Mesenteric fat pad (tissue), 1 donor: ENCODE measurements at regions not wholly inside any gene's neighbourhood (a gene's known extent, or its start where the extent isn't known, plus 50 kb on each side); places are given as distances from the start of the nearest gene placed in this dataset.
"Not testable (repeated sequence)": the region's sequence is repeated elsewhere in the genome, so short reads cannot be mapped to it uniquely, and the experiment has no call there.

Experiments
- DNase-seq: peaks from one replicate; pipeline ENCODE4 v3.0.0-alpha.2; 2020; ENCODE audit warnings: low spot score
- donor health status: DM: yes; HTN: yes; CAD: no.

DNA sequence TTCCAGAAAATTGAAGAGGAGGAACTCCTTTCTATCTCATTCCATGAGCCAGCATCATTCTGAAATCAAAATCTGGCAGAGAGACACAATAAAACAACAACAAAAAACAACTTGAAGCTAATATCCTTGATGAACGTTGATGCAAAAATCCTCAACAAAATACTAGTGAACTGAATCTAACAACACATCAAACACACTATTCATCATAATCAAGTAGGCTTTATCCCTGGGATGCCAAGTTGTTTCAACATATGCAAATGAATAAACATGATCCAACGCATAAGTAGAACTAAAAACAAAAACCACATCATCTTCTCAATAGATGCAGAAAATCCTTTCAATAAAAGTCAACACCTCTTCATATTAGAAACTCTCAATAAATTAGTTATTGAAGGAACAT is 335.3 kb upstream of the BRINP3 start:
- DNase-seq = no peak

- no peak for DNase-seq
These were observed 354.8 kb upstream of the BRINP3 start for GRCh38 chr1:190832511-190832910.

- no peak for DNase-seq
These were observed 358.0 kb upstream of the BRINP3 start for GRCh38 chr1:190835658-190836057.

DNA sequence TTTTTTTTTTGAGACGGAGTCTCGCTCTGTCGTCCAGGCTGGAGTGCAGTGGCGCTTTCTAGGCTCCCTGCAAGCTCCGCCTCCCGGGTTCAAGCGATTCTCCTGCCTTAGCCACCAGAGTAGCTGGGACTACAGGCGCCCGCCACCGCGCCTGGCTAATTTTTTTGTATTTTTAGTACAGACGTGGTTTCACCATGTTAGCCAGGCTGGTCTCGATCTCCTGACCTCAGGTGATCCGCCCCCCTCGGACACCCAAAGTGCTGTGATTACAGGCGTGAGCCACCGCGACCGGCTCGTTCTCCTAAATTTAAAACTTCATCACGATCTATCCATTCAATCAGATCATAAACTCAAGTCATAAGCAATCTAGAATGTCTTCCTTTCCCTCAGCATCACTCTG is 359.5 kb upstream of the BRINP3 start:
- DNase-seq = not testable (repeated sequence)

- DNase-seq = no peak
These were observed 360.2 kb upstream of the BRINP3 start for GRCh38 chr1:190837888-190838287.

DNA sequence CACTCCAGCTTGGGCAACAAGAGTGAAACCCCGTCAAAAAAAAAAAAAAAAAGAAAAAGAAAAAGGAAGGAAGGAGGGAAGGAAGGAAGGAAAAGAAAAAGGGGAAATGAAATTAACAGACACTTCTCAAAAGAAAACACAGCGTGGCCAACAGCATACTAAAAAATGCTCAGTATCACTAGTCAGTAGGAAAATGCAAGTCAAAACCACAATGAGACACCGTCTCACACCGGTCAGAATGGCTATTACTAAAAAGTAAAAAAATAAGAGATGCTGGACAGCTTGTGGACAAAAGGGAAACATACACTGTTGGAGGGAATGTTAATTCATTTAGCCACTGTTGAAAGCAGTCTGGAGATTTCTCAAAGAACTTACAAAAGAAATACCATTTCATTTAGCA is 369.5 kb upstream of the BRINP3 start:
- no peak for DNase-seq

DNA sequence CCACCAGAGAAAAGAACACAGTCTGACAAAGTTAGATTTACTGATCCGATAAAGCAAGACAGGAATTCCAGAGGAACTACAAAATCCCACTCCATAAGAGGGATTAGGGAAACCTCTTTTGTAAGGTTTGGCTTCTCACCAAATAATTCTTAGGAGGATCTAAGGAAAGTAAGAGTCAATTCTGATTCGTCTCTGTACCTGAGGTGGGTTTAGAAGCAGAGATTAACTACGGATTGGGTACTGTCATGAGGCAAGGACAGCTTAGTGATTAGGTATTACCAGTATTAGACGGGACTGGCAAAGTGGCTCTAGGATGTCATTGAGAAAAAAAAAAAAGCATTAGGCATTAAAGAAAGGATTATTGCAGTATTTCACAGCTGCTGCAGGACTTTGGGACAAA is 371.7 kb upstream of the BRINP3 start:
- DNase-seq = no peak

GRCh38 chr1:190852611-190853010 is 374.9 kb upstream of the BRINP3 start:
- no peak for DNase-seq

DNA sequence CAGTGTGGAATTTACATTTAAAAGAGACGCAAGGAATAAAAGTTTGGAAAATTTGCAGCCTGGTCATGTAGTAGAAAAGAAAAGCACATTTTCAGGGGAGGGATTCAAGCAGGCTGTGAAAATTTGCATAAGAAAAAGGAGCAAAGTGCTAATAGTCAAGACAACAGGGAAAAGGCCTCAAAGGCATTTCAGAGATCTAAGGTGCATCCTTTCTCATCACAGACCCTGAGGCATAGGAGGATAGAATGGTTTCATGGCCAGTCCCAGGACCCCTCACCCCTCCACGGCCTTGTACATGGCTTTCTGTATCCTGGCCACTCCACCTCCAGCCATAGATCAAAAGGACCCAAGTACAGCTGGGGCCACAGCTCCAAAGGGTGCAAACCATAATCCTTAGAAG is 380.5 kb upstream of the BRINP3 start:
- DNase-seq = no peak

- no peak for DNase-seq
These were observed 386.5 kb upstream of the BRINP3 start for GRCh38 chr1:190864013-190864641.

DNA sequence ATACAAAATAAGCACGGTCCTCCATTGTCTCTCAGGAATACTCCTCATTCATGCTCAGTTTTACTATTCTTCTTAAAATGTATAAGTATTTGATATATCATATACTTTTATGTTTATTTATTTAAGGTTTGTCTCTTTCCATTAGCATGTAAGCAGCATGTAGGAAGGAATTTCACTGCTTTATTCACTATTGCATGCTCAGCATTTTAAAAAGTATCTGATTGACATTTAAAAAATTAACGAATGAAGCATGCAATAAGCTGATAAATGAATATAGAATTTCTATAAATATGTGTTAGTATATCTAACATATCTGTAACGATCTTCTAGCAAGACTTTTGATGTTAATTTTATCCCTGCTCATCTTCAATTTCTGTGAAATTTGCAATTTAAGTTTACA is 402.7 kb upstream of the BRINP3 start:
- DNase-seq = no peak

DNA sequence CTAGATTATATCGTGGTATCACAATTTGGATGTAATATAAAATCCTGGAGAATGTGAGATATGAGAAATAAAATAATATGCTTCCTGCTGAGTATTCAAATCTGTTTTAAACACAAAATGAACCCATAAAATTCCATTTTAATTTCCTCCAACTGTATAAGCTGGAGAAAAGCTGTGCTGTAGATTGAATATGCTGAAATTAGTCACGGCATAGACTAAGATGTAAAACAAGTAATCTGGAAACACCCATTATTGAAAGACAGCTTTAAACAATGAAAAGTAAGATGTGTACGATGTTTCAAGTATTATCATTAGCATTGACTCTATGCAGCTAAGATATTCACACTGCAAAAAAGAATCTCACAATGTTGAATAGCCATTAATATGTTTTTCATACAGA is 403.4 kb upstream of the BRINP3 start:
- no peak for DNase-seq

DNA sequence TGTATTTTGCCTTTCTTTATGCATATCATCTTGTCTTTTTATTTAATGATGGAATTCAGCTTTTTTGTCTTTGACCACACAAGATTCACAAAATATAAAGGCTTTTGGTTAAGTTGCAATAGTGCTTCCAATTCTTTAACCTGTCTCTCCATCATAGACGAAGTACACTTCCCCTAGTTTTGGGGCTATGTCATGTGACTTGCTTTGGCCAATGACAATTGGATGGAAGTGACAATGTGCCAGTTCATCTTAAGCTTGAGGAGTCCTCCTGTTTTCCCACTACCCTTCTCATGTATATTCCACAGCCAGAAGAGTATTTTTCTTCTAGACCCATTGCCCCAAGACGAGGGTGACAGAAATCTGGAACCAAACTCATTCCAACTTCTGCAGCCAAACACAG is 419.6 kb upstream of the BRINP3 start:
- no peak for DNase-seq

GRCh38 chr1:190904091-190904695 is 426.5 kb upstream of the BRINP3 start:
- no peak for DNase-seq

GRCh38 chr1:190906206-190906725 is 428.6 kb upstream of the BRINP3 start:
- no peak for DNase-seq

DNA sequence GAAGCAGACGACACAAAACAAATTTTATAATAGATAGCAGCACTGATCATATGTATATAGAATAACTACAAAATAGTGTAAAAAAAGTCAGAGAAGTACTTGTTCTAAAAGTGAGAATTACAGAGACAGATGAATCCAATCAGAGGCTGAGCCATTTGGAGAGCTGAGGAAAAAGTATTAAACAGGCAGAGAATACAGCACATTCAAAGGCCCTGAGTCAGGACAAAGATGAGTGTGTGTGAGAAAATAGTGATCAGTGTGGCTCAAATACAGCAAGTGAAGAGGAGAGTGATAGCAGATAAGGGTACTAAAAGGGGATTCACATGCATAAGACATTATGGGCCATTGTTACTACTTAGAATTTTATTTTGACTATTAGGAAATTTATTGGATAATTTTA is 430.6 kb upstream of the BRINP3 start:
- no peak for DNase-seq

GRCh38 chr1:190908691-190909090 is 431.0 kb upstream of the BRINP3 start:
- no peak for DNase-seq

- no peak for DNase-seq
These were observed 458.3 kb upstream of the BRINP3 start for GRCh38 chr1:190935925-190936324.

DNA sequence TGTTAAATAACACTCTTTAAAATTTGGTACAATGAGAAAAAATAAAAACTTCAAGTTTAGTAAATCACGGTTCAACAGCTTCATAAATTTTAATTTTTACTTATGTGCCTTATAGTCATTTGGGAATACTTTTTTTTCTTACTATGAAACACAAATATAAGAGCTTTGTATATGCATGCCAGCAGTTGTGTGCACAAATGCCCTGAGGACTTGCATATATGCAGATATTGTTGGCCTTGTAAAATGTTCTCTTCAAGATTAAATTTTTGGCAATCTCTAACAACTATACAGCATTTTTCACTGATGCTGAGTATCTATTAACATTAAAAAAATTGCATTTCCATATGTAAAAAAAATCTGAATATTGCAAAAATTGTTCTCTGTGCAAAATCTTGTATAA is 458.7 kb upstream of the BRINP3 start:
- no peak for DNase-seq

GRCh38 chr1:190940951-190941350 is 463.3 kb upstream of the BRINP3 start:
- DNase-seq = no peak

DNA sequence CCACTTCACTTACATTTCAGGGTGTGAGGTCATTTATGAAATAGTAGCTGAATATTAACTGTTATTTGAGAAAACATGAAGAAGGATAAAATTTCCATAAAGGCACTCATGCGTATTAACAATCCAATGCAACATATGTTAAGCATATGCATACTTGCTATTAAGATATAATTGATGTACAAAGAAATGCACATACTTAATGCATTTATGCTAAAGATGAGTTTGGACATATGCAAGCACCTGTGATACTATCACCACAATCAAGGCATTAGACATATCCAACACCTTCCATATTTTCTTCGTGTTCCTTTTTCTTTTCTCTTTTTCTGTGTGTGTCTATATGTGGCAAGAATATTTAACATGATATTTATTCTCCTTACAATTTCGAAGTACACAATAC is 464.8 kb upstream of the BRINP3 start:
- DNase-seq = no peak

DNA sequence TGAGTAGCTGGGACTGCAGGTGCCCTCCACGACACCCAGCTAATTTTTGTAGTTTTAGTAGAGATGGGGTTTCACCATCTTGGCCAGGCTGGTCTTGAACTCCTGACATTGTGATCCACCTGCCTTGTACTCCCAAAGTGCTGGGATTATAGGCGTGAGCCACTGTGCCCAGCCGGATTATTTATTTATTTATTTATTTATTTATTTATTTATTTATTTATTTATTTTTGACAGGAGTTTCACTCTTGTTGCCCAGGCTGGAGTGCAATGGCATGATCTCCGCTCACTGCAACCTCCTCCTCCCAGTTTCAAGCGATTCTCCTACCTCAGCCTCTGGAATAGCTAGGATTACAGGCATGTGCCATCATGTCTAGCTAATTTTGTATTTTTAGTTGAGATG is 466.1 kb upstream of the BRINP3 start:
- DNase-seq = not testable (repeated sequence)

GRCh38 chr1:190949939-190950338 is 472.3 kb upstream of the BRINP3 start:
- no peak for DNase-seq
